ENCODE measurements at regions not wholly inside any gene's neighbourhood (a gene's known extent, or its start where the extent isn't known, plus 50 kb on each side); places are given as distances from the start of the nearest gene placed in this dataset.

- TF ChIP-seq CTCF (IDR thresholded peaks at IDR 0.05), result no peak
- Mint-ChIP-seq H3K4me1 (ENCODE audit: low read depth) (no peaks in the 10 kb centered on the region), H3K4me3 (ENCODE audit: unreplicated experiment) (no peak overlapping the region), H3K27me3 (ENCODE audit: low read depth) (no peaks in the 10 kb centered on the region), H3K27ac (ENCODE audit: unreplicated experiment) (no peak overlapping the region), H3K9me3 (ENCODE audit: low read depth) (peaks cover 3% of the 10 kb centered on the region), H3K36me3 (ENCODE audit: low read depth) (no peaks in the 10 kb centered on the region)
- no peak for DNase-seq (ENCODE audit: low spot score)
These were observed 136.6 kb downstream of the OLFM4 start for GRCh38 chr13:53165261-53165660.

- no peak for DNase-seq (ENCODE audit: low spot score)
- no peaks in the 10 kb centered on the region for H3K36me3 Mint-ChIP-seq (ENCODE audit: low read depth)
- H3K4me1 Mint-ChIP-seq (ENCODE audit: low read depth), result no peaks in the 10 kb centered on the region
- no peak for TF ChIP-seq CTCF (IDR thresholded peaks at IDR 0.05)
- H3K27me3 Mint-ChIP-seq (ENCODE audit: low read depth), result no peaks in the 10 kb centered on the region
- peaks cover 3% of the 10 kb centered on the region for H3K9me3 Mint-ChIP-seq (ENCODE audit: low read depth)
- no peak overlapping the region for H3K4me3 Mint-ChIP-seq (ENCODE audit: unreplicated experiment)
- no peak overlapping the region for H3K27ac Mint-ChIP-seq (ENCODE audit: unreplicated experiment)
These were observed 138.9 kb downstream of the OLFM4 start for GRCh38 chr13:53167561-53167960.

GRCh38 chr13:53170910-53171309, 142.3 kb downstream of the OLFM4 start:
- no peak overlapping the region for H3K4me3 Mint-ChIP-seq (ENCODE audit: unreplicated experiment)
- no peak overlapping the region for H3K27ac Mint-ChIP-seq (ENCODE audit: unreplicated experiment)
- no peaks in the 10 kb centered on the region for H3K27me3 Mint-ChIP-seq (ENCODE audit: low read depth)
- peaks cover 5% of the 10 kb centered on the region for H3K9me3 Mint-ChIP-seq (ENCODE audit: low read depth)
- H3K36me3 Mint-ChIP-seq (ENCODE audit: low read depth), result no peaks in the 10 kb centered on the region
- H3K4me1 Mint-ChIP-seq (ENCODE audit: low read depth), result no peaks in the 10 kb centered on the region
- TF ChIP-seq CTCF (IDR thresholded peaks at IDR 0.05), result no peak
- DNase-seq (ENCODE audit: low spot score), result no peak

GRCh38 chr13:53174545-53174944, 145.9 kb downstream of the OLFM4 start:
- Mint-ChIP-seq H3K4me1 (ENCODE audit: low read depth) (no peaks in the 10 kb centered on the region), H3K4me3 (ENCODE audit: unreplicated experiment) (no peak overlapping the region), H3K9me3 (ENCODE audit: low read depth) (peaks cover 5% of the 10 kb centered on the region), H3K27me3 (ENCODE audit: low read depth) (no peaks in the 10 kb centered on the region), H3K27ac (ENCODE audit: unreplicated experiment) (no peak overlapping the region), H3K36me3 (ENCODE audit: low read depth) (no peaks in the 10 kb centered on the region)
- TF ChIP-seq CTCF (IDR thresholded peaks at IDR 0.05), result no peak
- no peak for DNase-seq (ENCODE audit: low spot score)

- no peak for TF ChIP-seq CTCF (IDR thresholded peaks at IDR 0.05)
- Mint-ChIP-seq H3K27me3 (ENCODE audit: low read depth) (no peaks in the 10 kb centered on the region), H3K27ac (ENCODE audit: unreplicated experiment) (no peak overlapping the region), H3K4me3 (ENCODE audit: unreplicated experiment) (no peak overlapping the region), H3K4me1 (ENCODE audit: low read depth) (no peaks in the 10 kb centered on the region), H3K36me3 (ENCODE audit: low read depth) (no peaks in the 10 kb centered on the region), H3K9me3 (ENCODE audit: low read depth) (peaks cover 6% of the 10 kb centered on the region)
- DNase-seq (ENCODE audit: low spot score), result no peak
These were observed 152.1 kb downstream of the OLFM4 start for GRCh38 chr13:53180684-53181083.

All from chondrocyte (in vitro differentiated cells).